ENCODE measurements at regions not wholly inside any gene's neighbourhood (a gene's known extent, or its start where the extent isn't known, plus 50 kb on each side); places are given as distances from the start of the nearest gene placed in this dataset.

DNA sequence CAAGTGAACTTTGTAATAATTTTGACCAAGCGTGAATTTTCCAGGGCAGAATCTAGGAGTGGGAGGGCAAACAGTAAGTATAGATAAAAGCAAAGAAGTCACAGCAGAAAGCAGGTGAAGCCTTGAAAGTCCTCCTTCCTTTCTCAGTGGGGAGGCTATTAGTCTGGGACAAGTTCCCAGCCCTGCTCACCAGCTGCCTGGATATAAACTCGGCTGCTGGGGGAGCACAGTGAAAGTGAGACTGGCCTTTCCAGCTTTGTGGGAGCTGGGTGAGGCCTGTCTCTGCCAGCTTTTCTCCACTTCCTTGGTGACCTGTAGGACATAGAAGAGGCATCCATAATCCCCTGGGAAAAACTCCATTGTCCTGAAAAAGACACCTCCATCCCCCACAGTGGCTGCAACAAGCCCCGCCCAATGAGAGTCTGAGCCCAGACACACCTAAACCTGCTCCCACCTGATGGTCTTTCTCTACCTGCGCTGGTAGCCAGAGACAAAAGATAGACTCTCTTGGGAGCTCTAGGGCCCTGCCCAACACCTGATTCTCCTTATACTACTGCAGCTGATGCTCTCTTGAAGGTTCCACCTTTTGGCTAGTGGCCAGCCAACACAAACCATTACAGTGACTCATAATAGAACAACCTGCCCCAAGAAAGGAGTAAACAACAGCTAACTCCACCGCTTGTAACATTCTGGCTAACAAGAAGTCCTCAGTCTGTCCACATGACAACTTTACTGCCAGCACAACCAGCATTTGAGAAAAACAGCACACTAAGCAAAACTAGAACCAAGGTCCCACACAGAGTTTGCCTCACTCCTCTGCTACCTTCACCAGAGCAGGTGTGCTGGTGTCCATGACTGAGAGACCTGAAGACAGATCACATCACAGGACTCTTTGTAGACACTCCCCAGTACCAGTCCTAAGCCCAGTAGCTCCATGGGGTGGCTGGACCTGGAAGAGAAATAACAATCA is 252.2 kb upstream of the SLITRK6 start:
- H3K4me3 ChIP-seq = no peak overlapping the region
- H3K4me1 ChIP-seq = no peaks in the 10 kb centered on the region
- peaks cover 0 to 8% (median 0%) of the 10 kb centered on the region in 4 donors for H3K9me3 ChIP-seq
- H3K27ac ChIP-seq = no peak overlapping the region
- TF ChIP-seq POLR2A (IDR thresholded peaks at IDR 0.05) = no peak
- TF ChIP-seq, protein P1, sequence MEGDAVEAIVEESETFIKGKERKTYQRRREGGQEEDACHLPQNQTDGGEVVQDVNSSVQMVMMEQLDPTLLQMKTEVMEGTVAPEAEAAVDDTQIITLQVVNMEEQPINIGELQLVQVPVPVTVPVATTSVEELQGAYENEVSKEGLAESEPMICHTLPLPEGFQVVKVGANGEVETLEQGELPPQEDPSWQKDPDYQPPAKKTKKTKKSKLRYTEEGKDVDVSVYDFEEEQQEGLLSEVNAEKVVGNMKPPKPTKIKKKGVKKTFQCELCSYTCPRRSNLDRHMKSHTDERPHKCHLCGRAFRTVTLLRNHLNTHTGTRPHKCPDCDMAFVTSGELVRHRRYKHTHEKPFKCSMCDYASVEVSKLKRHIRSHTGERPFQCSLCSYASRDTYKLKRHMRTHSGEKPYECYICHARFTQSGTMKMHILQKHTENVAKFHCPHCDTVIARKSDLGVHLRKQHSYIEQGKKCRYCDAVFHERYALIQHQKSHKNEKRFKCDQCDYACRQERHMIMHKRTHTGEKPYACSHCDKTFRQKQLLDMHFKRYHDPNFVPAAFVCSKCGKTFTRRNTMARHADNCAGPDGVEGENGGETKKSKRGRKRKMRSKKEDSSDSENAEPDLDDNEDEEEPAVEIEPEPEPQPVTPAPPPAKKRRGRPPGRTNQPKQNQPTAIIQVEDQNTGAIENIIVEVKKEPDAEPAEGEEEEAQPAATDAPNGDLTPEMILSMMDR (IDR thresholded peaks at IDR 0.05) = no peak
- no peak for DNase-seq
- H3K27me3 ChIP-seq = no peaks in the 10 kb centered on the region
- no peaks in the 10 kb centered on the region for H3K36me3 ChIP-seq

DNA sequence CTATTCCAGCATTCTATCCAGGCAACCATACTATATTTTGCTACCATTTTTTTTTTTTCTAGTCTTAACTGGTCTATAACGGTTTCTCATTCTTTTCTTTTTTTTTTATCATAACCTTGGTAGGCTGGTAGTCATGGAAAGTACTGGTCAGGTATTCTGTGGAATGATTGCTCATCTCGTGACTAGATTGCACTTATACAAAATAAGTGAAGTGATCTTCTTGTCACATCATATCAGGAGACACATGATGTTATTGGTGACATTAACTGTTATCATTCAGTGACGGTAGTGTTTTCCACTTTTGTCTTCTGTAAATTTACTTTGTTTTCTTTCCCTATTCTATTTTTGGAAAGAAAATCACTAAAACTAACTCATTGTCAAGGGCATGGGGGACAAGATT is 239.3 kb upstream of the SLITRK6 start:
- no peaks in the 10 kb centered on the region for H3K4me1 ChIP-seq
- no peaks in the 10 kb centered on the region for H3K36me3 ChIP-seq
- no peak overlapping the region for H3K27ac ChIP-seq
- H3K27me3 ChIP-seq = no peaks in the 10 kb centered on the region
- no peak overlapping the region for H3K4me3 ChIP-seq
- H3K9me3 ChIP-seq = no peaks in the 10 kb centered on the region
- TF ChIP-seq POLR2A (IDR thresholded peaks at IDR 0.05) = no peak
- TF ChIP-seq, protein P1 (IDR thresholded peaks at IDR 0.05) = no peak
- no peak for DNase-seq

DNA sequence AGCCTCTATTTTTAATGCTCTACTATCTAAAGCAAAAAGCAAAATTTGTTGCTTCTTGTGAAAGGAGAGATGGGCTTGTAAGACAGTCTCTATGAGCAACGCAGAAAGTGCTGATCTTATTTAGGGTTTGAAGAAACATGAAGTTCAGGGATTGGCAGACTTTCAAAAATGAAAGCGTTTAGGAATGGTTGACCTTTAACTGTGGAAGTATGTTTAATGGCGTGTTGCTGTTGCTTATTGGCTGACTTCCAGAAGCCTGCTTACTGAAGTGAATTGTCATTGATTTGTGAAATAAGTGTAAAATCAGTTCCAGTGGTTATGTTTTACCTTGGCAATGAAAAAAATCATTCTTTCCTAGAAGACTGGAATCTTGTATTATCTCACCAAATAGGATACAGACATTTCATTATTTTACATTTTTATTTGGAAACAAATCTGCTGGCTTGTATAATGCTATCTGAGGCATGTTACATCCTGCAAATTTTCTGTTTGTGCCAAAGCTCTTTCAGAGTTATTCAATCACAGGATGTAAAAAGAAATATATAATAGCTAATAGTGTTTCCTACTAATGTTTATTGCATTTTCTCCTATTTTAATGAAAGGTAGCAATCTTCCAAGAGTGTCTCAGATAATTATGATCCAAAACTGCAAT is 221.3 kb upstream of the SLITRK6 start:
- H3K4me3 ChIP-seq = no peak overlapping the region
- H3K4me1 ChIP-seq = no peaks in the 10 kb centered on the region
- no peak overlapping the region for H3K27ac ChIP-seq
- TF ChIP-seq, protein P1 (IDR thresholded peaks at IDR 0.05) = no peak
- no peak for TF ChIP-seq POLR2A (IDR thresholded peaks at IDR 0.05)
- no peaks in the 10 kb centered on the region for H3K9me3 ChIP-seq
- no peaks in the 10 kb centered on the region for H3K27me3 ChIP-seq
- DNase-seq = no peak
- no peaks in the 10 kb centered on the region for H3K36me3 ChIP-seq

DNA sequence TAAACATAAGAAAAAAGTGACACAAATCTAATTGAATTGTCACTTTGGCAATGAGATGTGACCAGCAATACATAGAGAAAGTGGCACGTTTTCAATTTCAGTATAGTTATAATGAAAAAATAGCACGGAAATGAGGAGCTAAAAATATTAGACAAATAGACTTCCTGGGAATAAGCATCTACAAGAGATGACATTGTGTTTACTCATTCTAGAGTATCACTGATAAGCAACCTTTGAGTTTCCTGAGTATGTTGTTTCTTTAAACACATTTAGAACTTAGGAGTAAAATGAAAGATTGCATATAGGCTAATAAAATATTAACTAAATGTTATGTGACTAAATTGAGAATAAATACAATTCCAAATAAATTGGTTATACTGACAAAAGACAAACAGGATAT is 207.1 kb upstream of the SLITRK6 start:
- H3K27ac ChIP-seq = no peak overlapping the region
- no peak for TF ChIP-seq POLR2A (IDR thresholded peaks at IDR 0.05)
- TF ChIP-seq, protein P1 (IDR thresholded peaks at IDR 0.05) = no peak
- no peaks in the 10 kb centered on the region for H3K4me1 ChIP-seq
- H3K9me3 ChIP-seq = no peaks in the 10 kb centered on the region
- H3K27me3 ChIP-seq = no peaks in the 10 kb centered on the region
- no peak overlapping the region for H3K4me3 ChIP-seq
- DNase-seq = no peak
- H3K36me3 ChIP-seq = no peaks in the 10 kb centered on the region

DNA sequence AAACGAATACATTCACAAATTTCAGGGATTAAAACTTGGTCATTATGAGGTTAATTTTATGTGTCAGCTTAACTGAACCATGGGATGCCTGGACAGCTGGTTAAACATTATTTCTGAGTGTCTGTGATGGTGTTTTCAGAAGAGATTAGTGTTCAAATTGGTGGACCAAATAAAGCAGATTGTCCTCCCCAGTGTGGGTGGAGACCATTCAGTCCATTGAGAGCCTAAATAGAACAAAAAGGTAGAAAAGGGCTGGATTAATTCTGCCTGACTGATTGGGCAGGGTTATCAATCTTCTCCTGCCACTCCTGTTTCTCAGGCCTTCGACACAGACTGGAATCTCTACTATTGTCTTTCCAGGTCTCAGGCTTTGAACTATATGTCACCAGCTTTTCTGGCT is 203.8 kb upstream of the SLITRK6 start:
- Histone ChIP-seq H3K9me3 (no peaks in the 10 kb centered on the region), H3K36me3 (no peaks in the 10 kb centered on the region), H3K27me3 (no peaks in the 10 kb centered on the region), H3K4me1 (no peaks in the 10 kb centered on the region), H3K27ac (no peak overlapping the region), H3K4me3 (no peak overlapping the region)
- DNase-seq = no peak
- no peak for TF ChIP-seq POLR2A (IDR thresholded peaks at IDR 0.05)
- TF ChIP-seq, protein P1 (IDR thresholded peaks at IDR 0.05) = no peak

Data from Peyer's patch (tissue), 4 donors.